Left lobe of liver (tissue), 2 donors: ENCODE measurements at regions not wholly inside any gene's neighbourhood (a gene's known extent, or its start where the extent isn't known, plus 50 kb on each side); places are given as distances from the start of the nearest gene placed in this dataset.
"Not testable (repeated sequence)": the region's sequence is repeated elsewhere in the genome, so short reads cannot be mapped to it uniquely, and the experiment has no call there.

Source experiments
- ATAC-seq: fragments of 200-7000 bp; cut with Tn5 transposase; one replicate; pipeline ENCODE4 v1.9.1; 2020; ENCODE audit warnings: mild to moderate bottlenecking, moderate library complexity
- DNase-seq: peaks from one replicate; pipeline ENCODE4 v3.0.0-alpha.2; 2020; ENCODE audit warnings: low spot score
- donor health status: DM: no; HTN: no; CAD: no; lungs with moderate emphysema.
- donor health status: DM: no; HTN: yes; CAD: no.

- no peak for DNase-seq
- ATAC-seq: no peak
Observed at GRCh38 chr7:45401155-45401554, 173.0 kb upstream of the ADCY1 start.

- ATAC-seq: no peak
Observed at GRCh38 chr7:45401851-45402250, 172.3 kb upstream of the ADCY1 start.

GRCh38 chr7:45402480-45403218 lies 171.5 kb upstream of the ADCY1 start:
- ATAC-seq: no peak

More at GRCh38 chr7:45401851-45402250, 172.3 kb upstream of the ADCY1 start:
- DNase-seq: no peak

GRCh38 chr7:45404622-45405021 lies 169.5 kb upstream of the ADCY1 start:
- ATAC-seq (no peak), DNase-seq (no peak)

More at GRCh38 chr7:45402480-45403218, 171.5 kb upstream of the ADCY1 start:
- no peak for DNase-seq

GRCh38 chr7:45407730-45408408 lies 166.3 kb upstream of the ADCY1 start:
- ATAC-seq: no peak
- no peak for DNase-seq

GRCh38 chr7:45408409-45408737 lies 165.8 kb upstream of the ADCY1 start:
- DNase-seq (no peak), ATAC-seq (no peak)

- ATAC-seq: no peak
Observed at GRCh38 chr7:45410893-45411292, 163.3 kb upstream of the ADCY1 start.

GRCh38 chr7:45413419-45413818 lies 160.7 kb upstream of the ADCY1 start:
- ATAC-seq (no peak), DNase-seq (no peak)

More at GRCh38 chr7:45410893-45411292, 163.3 kb upstream of the ADCY1 start:
- no peak for DNase-seq

- no peak for DNase-seq
- peak; percentile 59 for ATAC-seq
Observed at GRCh38 chr7:45414226-45414625, 159.9 kb upstream of the ADCY1 start.

- DNase-seq (no peak), ATAC-seq (peak; percentile 62)
Observed at GRCh38 chr7:45415265-45415664, 158.9 kb upstream of the ADCY1 start.

GRCh38 chr7:45416846-45417245 lies 157.3 kb upstream of the ADCY1 start:
- ATAC-seq (no peak), DNase-seq (no peak)

GRCh38 chr7:45417268-45417667 lies 156.9 kb upstream of the ADCY1 start:
- DNase-seq (no peak), ATAC-seq (no peak)

GRCh38 chr7:45417735-45418134 lies 156.4 kb upstream of the ADCY1 start:
- DNase-seq (no peak), ATAC-seq (no peak)

- DNase-seq (no peak), ATAC-seq (no peak)
Observed at GRCh38 chr7:45420843-45421495, 153.2 kb upstream of the ADCY1 start.

- DNase-seq: no peak
- ATAC-seq: no peak
Observed at GRCh38 chr7:45421806-45422205, 152.4 kb upstream of the ADCY1 start.

- ATAC-seq: no peak
- no peak for DNase-seq
Observed at GRCh38 chr7:45430397-45430796, 143.8 kb upstream of the ADCY1 start.

- DNase-seq: no peak
- no peak for ATAC-seq
Observed at GRCh38 chr7:45434167-45434784, 139.9 kb upstream of the ADCY1 start.

- DNase-seq: no peak
- ATAC-seq: no peak
Observed at GRCh38 chr7:45435131-45435530, 139.0 kb upstream of the ADCY1 start.

- ATAC-seq: no peak
Observed at GRCh38 chr7:45435846-45436245, 138.3 kb upstream of the ADCY1 start.

GRCh38 chr7:45440776-45441175 lies 133.4 kb upstream of the ADCY1 start:
- not testable (repeated sequence) for ATAC-seq

More at GRCh38 chr7:45435846-45436245, 138.3 kb upstream of the ADCY1 start:
- no peak for DNase-seq

GRCh38 chr7:45443263-45443662 lies 130.9 kb upstream of the ADCY1 start:
- ATAC-seq: no peak
- DNase-seq: no peak

More at GRCh38 chr7:45440776-45441175, 133.4 kb upstream of the ADCY1 start:
- not testable (repeated sequence) for DNase-seq
